Endothelial cell of umbilical vein (primary cell): ENCODE measurements at regions not wholly inside any gene's neighbourhood (a gene's known extent, or its start where the extent isn't known, plus 50 kb on each side); places are given as distances from the start of the nearest gene placed in this dataset.

Source experiments
- BruUV-seq: library from RNA; stranded (reverse); fragments of 400-500 nt; replicated peaks from 2 replicates; lab custom pipeline; 2021; lab: Mats Ljungman, UMichigan
- CTCF ChIA-PET: fragments of 300-600, 350-600 bp; sonication (Branson Sonifier 250); formaldehyde crosslinking; loops from one replicate; lab custom pipeline; 2021; ENCODE audit warnings: antibody characterized with exemption, inconsistent platforms; lab: Charles Lee
- POLR2A ChIA-PET: fragments of 300-600, 350-600 bp; sonication (Branson Sonifier 250); formaldehyde crosslinking; loops from one replicate; lab custom pipeline; 2021; ENCODE audit warnings: antibody characterized with exemption, inconsistent platforms; lab: Charles Lee
- DNase-seq: peaks from one replicate; pipeline ENCODE4 v3.0.0-alpha.2; 2011; ENCODE audit warnings: low read depth, low spot score
- FAIRE-seq: peaks from 2 replicates; lab custom pipeline; 2011; peaks lifted over from hg19 to GRCh38; lab: Jason Lieb, UNC
- H2AFZ ChIP-seq: 2 replicates; pipeline ENCODE4 v1.6.0; 2012; ENCODE audit warnings: low read depth, low read length, control low read depth, inconsistent platforms
- H3K27ac ChIP-seq: 2 replicates; pipeline ENCODE4 v1.5.1; 2011; ENCODE audit warnings: low read depth, mild to moderate bottlenecking, control low read depth, low read length, moderate library complexity; ENCODE audit not compliant: insufficient read depth
- H3K27me3 ChIP-seq, 2 experiments: 2 replicates each; pipeline versions ENCODE4 v1.6.0 to v1.6.1; 2011; ENCODE audit warnings: low read length in 2 of 2, mixed read lengths in 1 of 2; ENCODE audit not compliant: control insufficient read depth in 2 of 2, insufficient read depth in 2 of 2
- H3K36me3 ChIP-seq, 2 experiments: 2 replicates in 1 of 2; 3 replicates in 1 of 2; pipeline ENCODE4 v1.5.1; 2011; ENCODE audit warnings: low read length in 2 of 2, mild to moderate bottlenecking in 1 of 2, moderate library complexity in 1 of 2; ENCODE audit not compliant: control insufficient read depth in 2 of 2, insufficient read depth in 2 of 2; ENCODE audit errors: extremely low read depth in 1 of 2
- H3K4me1 ChIP-seq: 3 replicates; pipeline ENCODE4 v1.5.1; 2011; ENCODE audit warnings: mild to moderate bottlenecking, low read length; ENCODE audit not compliant: control insufficient read depth, insufficient read depth; ENCODE audit errors: extremely low read depth
- H3K4me2 ChIP-seq: 2 replicates; pipeline ENCODE4 v1.6.1; 2011; ENCODE audit warnings: low read length, control low read depth, mixed read lengths; ENCODE audit not compliant: insufficient read depth
- H3K4me3 ChIP-seq, 3 experiments: fragments of 200-600 bp in 1 of 3; sonication (generic), shearing (Covaris generic) in 1 of 3; replicated peaks in 1 of 3; 2 replicates each; pipeline ENCODE4 v1.5.1; 2011 to 2016; ENCODE audit warnings: control low read depth in 3 of 3, low read length in 3 of 3, mild to moderate bottlenecking in 2 of 3, inconsistent platforms in 1 of 3, low read depth in 1 of 3, moderate library complexity in 1 of 3; ENCODE audit not compliant: insufficient read depth in 1 of 3
- H3K79me2 ChIP-seq: 2 replicates; pipeline ENCODE4 v1.6.0; 2012; ENCODE audit warnings: low read length, inconsistent platforms; ENCODE audit not compliant: control insufficient read depth, insufficient read depth
- H3K9ac ChIP-seq: replicated peaks from 2 replicates; pipeline ENCODE3; 2011; ENCODE audit warnings: low read length, control low read depth; ENCODE audit not compliant: insufficient read depth; ENCODE audit errors: extremely low read depth
- H3K9me1 ChIP-seq: replicated peaks from 3 replicates; pipeline ENCODE4 v1.6.0; 2011; ENCODE audit warnings: mild to moderate bottlenecking, low read length; ENCODE audit not compliant: control insufficient read depth, insufficient read depth; ENCODE audit errors: extremely low read depth
- H3K9me3 ChIP-seq: replicated peaks from 2 replicates; pipeline ENCODE4 v1.5.1; 2012; ENCODE audit warnings: low read length, inconsistent platforms; ENCODE audit not compliant: control insufficient read depth, insufficient read depth
- H4K20me1 ChIP-seq: replicated peaks from 2 replicates; pipeline ENCODE3; 2011; ENCODE audit warnings: mild to moderate bottlenecking, low read length; ENCODE audit not compliant: control insufficient read depth, insufficient read depth; ENCODE audit errors: extremely low read depth
- EZH2 ChIP-seq: IDR thresholded peaks from 2 replicates; pipeline ENCODE4 v1.6.1; 2012; ENCODE audit warnings: borderline replicate concordance, low read depth, mild to moderate bottlenecking, moderate library complexity, low read length, inconsistent platforms; ENCODE audit not compliant: severe bottlenecking
- FOS ChIP-seq: IDR thresholded peaks from 2 replicates; pipeline ENCODE4 v1.6.1; 2011; ENCODE audit warnings: mild to moderate bottlenecking, low read length, moderate library complexity, borderline replicate concordance; ENCODE audit not compliant: insufficient read depth
- GATA2 ChIP-seq: IDR thresholded peaks from 2 replicates; pipeline ENCODE4 v1.7.0; 2011; ENCODE audit warnings: low read depth, mild to moderate bottlenecking, moderate library complexity, mixed read lengths, low read length; ENCODE audit not compliant: insufficient read length, insufficient read depth
- JUN ChIP-seq: IDR thresholded peaks from 2 replicates; pipeline ENCODE4 v1.6.1; 2011; ENCODE audit warnings: borderline replicate concordance, low read depth; ENCODE audit not compliant: insufficient read length, insufficient read depth
- MAX ChIP-seq: IDR thresholded peaks from 2 replicates; pipeline ENCODE4 v1.6.1; 2011; ENCODE audit not compliant: insufficient read depth, insufficient read length
- MYC ChIP-seq: IDR thresholded peaks from one replicate; pipeline ENCODE4 v1.6.1; 2011; ENCODE audit warnings: mild to moderate bottlenecking, low read depth, low read length
- POLR2A ChIP-seq: IDR thresholded peaks from 2 replicates; pipeline ENCODE4 v1.6.1; 2012; ENCODE audit warnings: low read depth, mild to moderate bottlenecking, control low read depth, low read length
- POLR2AphosphoS5 ChIP-seq: IDR thresholded peaks from 2 replicates; pipeline ENCODE4 v1.6.1; 2012; ENCODE audit warnings: low read depth, mild to moderate bottlenecking, control low read depth, low read length, moderate library complexity; ENCODE audit not compliant: insufficient read depth
- dilution Hi-C: fragments of 300-500 bp; cut with MboI; formaldehyde crosslinking; loops from one replicate; pipeline ENCODE4 v1.15.0; 2019; ENCODE audit warnings: low sequenced_read_pairs; ENCODE audit not compliant: extremely low pct_ligation_motif_present
- intact Hi-C: fragments of 100-400 bp; cut with micrococcal nuclease; formaldehyde crosslinking; loops from one replicate; pipeline ENCODE4 v1.10.0; 2022
- TF ChIP-seq, protein P1 (sequence below), 2 donors: IDR thresholded peaks; 1 replicate in 1 of 2; 2 replicates in 1 of 2; pipeline ENCODE4 v1.5.1; 2011; ENCODE audit warnings: low read length in 2 of 2, mild to moderate bottlenecking in 2 of 2, moderate library complexity in 2 of 2, control low read depth in 1 of 2, inconsistent platforms in 1 of 2, low read depth in 1 of 2; ENCODE audit not compliant: insufficient read depth in 1 of 2; ENCODE audit errors: extremely low read depth in 1 of 2

DNA sequence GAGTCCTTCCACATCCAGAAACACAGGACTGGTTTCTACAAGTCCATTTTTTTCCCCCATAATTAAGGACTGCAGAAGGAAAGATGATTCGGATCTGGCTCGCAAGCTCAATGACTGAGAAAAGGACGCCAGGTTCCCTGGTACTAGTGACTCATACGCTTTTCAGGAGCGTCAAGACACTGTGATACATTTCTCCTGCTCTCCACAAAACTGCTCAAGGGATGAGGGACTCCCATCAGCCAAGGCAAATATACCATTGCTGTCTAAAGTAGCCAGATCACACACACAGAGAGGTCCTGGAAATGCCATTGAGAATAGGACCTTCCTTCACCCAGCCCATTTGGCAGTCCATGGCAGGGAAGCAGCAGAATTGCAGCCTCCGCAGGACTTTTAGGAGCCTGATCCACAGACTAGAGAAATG lies 253.6 kb upstream of the IRF2BP2 start:
- Histone ChIP-seq H3K4me2 (peak overlapping the region; percentile 56), H3K9ac (peak overlapping the region; percentile 26), H2AFZ (peak overlapping the region; percentile 0), H3K4me3 (no peak overlapping the region), H3K9me1 (no peaks in the 10 kb centered on the region), H3K27ac (peak overlapping the region; percentile 85), H4K20me1 (no peaks in the 10 kb centered on the region), H3K79me2 (no peaks in the 10 kb centered on the region), H3K36me3 (no peaks in the 10 kb centered on the region), H3K9me3 (no peaks in the 10 kb centered on the region), H3K4me1 (peaks cover 46% of the 10 kb centered on the region), H3K27me3 (no peaks in the 10 kb centered on the region)
- dilution Hi-C loops (no loop called here), intact Hi-C loops (loop anchor here (2.0 to 5.0 kb wide), 5 partner anchors 19 to 253 kb away; partner anchors contain the start of gene IRF2BP2)
- TF ChIP-seq, protein P1, sequence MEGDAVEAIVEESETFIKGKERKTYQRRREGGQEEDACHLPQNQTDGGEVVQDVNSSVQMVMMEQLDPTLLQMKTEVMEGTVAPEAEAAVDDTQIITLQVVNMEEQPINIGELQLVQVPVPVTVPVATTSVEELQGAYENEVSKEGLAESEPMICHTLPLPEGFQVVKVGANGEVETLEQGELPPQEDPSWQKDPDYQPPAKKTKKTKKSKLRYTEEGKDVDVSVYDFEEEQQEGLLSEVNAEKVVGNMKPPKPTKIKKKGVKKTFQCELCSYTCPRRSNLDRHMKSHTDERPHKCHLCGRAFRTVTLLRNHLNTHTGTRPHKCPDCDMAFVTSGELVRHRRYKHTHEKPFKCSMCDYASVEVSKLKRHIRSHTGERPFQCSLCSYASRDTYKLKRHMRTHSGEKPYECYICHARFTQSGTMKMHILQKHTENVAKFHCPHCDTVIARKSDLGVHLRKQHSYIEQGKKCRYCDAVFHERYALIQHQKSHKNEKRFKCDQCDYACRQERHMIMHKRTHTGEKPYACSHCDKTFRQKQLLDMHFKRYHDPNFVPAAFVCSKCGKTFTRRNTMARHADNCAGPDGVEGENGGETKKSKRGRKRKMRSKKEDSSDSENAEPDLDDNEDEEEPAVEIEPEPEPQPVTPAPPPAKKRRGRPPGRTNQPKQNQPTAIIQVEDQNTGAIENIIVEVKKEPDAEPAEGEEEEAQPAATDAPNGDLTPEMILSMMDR (IDR thresholded peaks at IDR 0.05; ENCODE audit: extremely low read depth in 1 of 2, insufficient read depth in 1 of 2, low read depth in 1 of 2, low read length in 2 of 2): no peak
- TF ChIP-seq MAX (no peak), POLR2A (no peak), POLR2AphosphoS5 (no peak), EZH2 (no peak), MYC (no peak), GATA2 (no peak), FOS (peak; percentile 53), JUN (peak; percentile 20)
- FAIRE-seq (no peak), DNase-seq (no peak)
- ChIA-PET CTCF (interaction anchor here (1.0 to 2.9 kb wide), 7 partner anchors 10 to 364 kb away, joined by 3 to 9 read pairs (median 4); no protein-coding TSS in a partner anchor), POLR2A (interaction anchor here (1.0 kb wide), 1 partner anchor 139 kb away, joined by 3 read pairs; no protein-coding TSS in a partner anchor)
- BruUV-seq: no TSS peak
